Liver (tissue), 3 donors: ENCODE measurements at regions not wholly inside any gene's neighbourhood (a gene's known extent, or its start where the extent isn't known, plus 50 kb on each side); places are given as distances from the start of the nearest gene placed in this dataset.

ENCODE experiments used
- EGR1 ChIP-seq, 2 donors: IDR thresholded peaks; 2 replicates each; pipeline ENCODE4 v1.6.1; 2016 to 2018; ENCODE audit warnings: antibody characterized with exemption in 2 of 2, low read depth in 2 of 2
- FOXA1 ChIP-seq: IDR thresholded peaks from 2 replicates; pipeline ENCODE4 v1.6.1; 2016; ENCODE audit warnings: antibody characterized with exemption
- GABPA ChIP-seq, 2 donors: IDR thresholded peaks in 1 of 2; conservative IDR thresholded peaks in 1 of 2; 2 replicates each; pipeline ENCODE4 v1.6.1; 2016; ENCODE audit warnings: antibody characterized with exemption in 2 of 2, mild to moderate bottlenecking in 1 of 2, moderate library complexity in 1 of 2
- HNF4A ChIP-seq, 2 donors: conservative IDR thresholded peaks; 2 replicates each; pipeline ENCODE4 v1.6.1; 2016; ENCODE audit warnings: antibody characterized with exemption in 2 of 2, mild to moderate bottlenecking in 2 of 2
- JUND ChIP-seq, 2 donors: IDR thresholded peaks; 2 replicates each; pipeline ENCODE4 v1.6.1; 2016; ENCODE audit warnings: antibody characterized with exemption in 2 of 2
- MAX ChIP-seq: IDR thresholded peaks from 2 replicates; pipeline ENCODE4 v1.6.1; 2016; ENCODE audit warnings: antibody characterized with exemption
- RAD21 ChIP-seq, 2 donors: IDR thresholded peaks; 2 replicates each; pipeline ENCODE4 v1.6.1; 2016; ENCODE audit warnings: antibody characterized with exemption in 2 of 2, mild to moderate bottlenecking in 2 of 2
- REST ChIP-seq: IDR thresholded peaks from 2 replicates; pipeline ENCODE4 v1.6.1; 2016; ENCODE audit warnings: antibody characterized with exemption, mild to moderate bottlenecking
- RXRA ChIP-seq, 2 donors: IDR thresholded peaks; 2 replicates each; pipeline ENCODE4 v1.6.1; 2017 to 2018; ENCODE audit warnings: antibody characterized with exemption in 2 of 2, mild to moderate bottlenecking in 1 of 2
- SP1 ChIP-seq: IDR thresholded peaks from 2 replicates; pipeline ENCODE4 v1.6.1; 2018; ENCODE audit warnings: antibody characterized with exemption, mild to moderate bottlenecking
- TAF1 ChIP-seq: conservative IDR thresholded peaks from 2 replicates; pipeline ENCODE4 v1.6.1; 2016; ENCODE audit warnings: antibody characterized with exemption, mild to moderate bottlenecking
- YY1 ChIP-seq: IDR thresholded peaks from 2 replicates; pipeline ENCODE4 v1.6.1; 2016; ENCODE audit warnings: antibody characterized with exemption, mild to moderate bottlenecking
- TF ChIP-seq, protein P1 (sequence below): fragments of 150-350 bp; IDR thresholded peaks from 2 replicates; pipeline ENCODE4 v1.5.1; 2017; ENCODE audit warnings: improper control_type of control experiment, low read depth, low read length; ENCODE audit not compliant: missing input control
- TF ChIP-seq, protein P2 (sequence below): IDR thresholded peaks from 2 replicates; pipeline ENCODE4 v1.6.1; 2016; ENCODE audit warnings: antibody characterized with exemption
- donor health status: healthy.
- donor health status: healthy.

DNA sequence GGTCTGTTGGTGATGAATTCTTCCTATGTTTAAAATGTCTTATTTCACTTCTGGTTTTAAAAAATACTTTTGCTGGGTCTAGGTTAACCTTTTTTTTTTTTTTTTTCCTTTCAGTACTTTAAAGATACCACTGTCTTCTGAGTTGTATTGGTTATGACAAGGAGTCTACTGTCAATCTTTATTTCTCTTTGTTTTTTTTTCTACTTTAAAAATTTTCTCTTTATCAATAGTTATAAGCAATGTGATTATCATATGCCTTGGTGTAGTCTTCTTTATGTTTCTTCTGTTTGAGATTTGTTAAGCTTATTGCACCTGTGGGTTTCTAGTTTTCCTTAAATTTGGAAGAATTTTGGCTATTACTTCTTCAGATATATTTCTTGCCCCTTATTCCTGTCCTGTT, 125.6 kb upstream of the SPRY4 start:
- TF ChIP-seq, protein P1, sequence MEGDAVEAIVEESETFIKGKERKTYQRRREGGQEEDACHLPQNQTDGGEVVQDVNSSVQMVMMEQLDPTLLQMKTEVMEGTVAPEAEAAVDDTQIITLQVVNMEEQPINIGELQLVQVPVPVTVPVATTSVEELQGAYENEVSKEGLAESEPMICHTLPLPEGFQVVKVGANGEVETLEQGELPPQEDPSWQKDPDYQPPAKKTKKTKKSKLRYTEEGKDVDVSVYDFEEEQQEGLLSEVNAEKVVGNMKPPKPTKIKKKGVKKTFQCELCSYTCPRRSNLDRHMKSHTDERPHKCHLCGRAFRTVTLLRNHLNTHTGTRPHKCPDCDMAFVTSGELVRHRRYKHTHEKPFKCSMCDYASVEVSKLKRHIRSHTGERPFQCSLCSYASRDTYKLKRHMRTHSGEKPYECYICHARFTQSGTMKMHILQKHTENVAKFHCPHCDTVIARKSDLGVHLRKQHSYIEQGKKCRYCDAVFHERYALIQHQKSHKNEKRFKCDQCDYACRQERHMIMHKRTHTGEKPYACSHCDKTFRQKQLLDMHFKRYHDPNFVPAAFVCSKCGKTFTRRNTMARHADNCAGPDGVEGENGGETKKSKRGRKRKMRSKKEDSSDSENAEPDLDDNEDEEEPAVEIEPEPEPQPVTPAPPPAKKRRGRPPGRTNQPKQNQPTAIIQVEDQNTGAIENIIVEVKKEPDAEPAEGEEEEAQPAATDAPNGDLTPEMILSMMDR = no peak
- TF ChIP-seq REST = no peak
- no peak for TF ChIP-seq TAF1
- no peak for TF ChIP-seq RAD21 (IDR thresholded peaks at IDR 0.05)
- no peak for TF ChIP-seq JUND (IDR thresholded peaks at IDR 0.05)
- no peak for TF ChIP-seq SP1
- TF ChIP-seq RXRA (IDR thresholded peaks at IDR 0.05) = no peak
- TF ChIP-seq EGR1 (IDR thresholded peaks at IDR 0.05; ENCODE audit: low read depth in 2 of 2) = no peak
- TF ChIP-seq MAX = no peak
- no peak for TF ChIP-seq GABPA (IDR thresholded peaks at IDR 0.05 in 1 of 2, conservative IDR thresholded peaks at IDR 0.05 in 1 of 2)
- no peak for TF ChIP-seq FOXA1
- no peak for TF ChIP-seq HNF4A (conservative IDR thresholded peaks at IDR 0.05)
- no peak for TF ChIP-seq YY1
- TF ChIP-seq, protein P2, sequence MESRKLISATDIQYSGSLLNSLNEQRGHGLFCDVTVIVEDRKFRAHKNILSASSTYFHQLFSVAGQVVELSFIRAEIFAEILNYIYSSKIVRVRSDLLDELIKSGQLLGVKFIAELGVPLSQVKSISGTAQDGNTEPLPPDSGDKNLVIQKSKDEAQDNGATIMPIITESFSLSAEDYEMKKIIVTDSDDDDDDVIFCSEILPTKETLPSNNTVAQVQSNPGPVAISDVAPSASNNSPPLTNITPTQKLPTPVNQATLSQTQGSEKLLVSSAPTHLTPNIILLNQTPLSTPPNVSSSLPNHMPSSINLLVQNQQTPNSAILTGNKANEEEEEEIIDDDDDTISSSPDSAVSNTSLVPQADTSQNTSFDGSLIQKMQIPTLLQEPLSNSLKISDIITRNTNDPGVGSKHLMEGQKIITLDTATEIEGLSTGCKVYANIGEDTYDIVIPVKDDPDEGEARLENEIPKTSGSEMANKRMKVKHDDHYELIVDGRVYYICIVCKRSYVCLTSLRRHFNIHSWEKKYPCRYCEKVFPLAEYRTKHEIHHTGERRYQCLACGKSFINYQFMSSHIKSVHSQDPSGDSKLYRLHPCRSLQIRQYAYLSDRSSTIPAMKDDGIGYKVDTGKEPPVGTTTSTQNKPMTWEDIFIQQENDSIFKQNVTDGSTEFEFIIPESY = no peak
